ENCODE measurements at regions not wholly inside any gene's neighbourhood (a gene's known extent, or its start where the extent isn't known, plus 50 kb on each side); places are given as distances from the start of the nearest gene placed in this dataset.

DNA sequence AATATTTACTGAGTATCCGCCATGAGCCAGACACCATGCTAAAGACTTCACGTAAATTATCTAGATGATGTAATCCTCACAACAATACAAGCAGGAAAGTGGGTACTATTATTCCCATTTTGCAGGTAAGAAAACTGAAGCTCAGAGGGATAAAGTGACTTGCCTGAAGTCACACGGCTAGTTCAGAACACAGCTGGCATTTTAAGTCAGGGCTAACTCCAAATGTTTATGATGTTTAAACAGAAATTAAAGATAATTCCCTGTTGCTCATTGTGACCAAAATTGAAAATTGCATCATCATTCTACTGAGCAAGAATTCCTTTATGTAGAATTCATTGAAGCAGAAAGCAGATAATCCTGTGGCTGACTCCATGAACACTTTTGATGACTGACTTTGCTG lies 71.3 kb upstream of the STXBP5 start:
- no peak for DNase-seq (ENCODE audit: low spot score)

DNA sequence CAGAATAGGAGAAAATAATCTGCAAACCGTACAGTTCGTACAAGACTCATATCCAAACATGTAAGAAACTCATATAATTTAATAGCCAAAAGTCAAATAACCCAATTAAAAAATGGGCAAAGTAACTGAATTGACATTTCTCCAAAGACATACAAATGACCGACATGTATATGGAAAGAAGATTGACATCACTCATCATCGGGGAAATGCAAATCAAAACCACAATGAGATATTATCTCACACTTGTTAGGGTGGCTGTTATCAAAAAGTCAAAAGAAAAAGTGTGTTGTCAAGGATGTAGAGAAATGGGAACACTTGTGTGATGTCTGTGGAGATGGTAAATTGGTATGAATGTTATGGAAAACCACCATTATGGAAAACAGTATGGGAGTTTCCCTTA lies 70.5 kb upstream of the STXBP5 start:
- DNase-seq (ENCODE audit: low spot score): no peak

GRCh38 chr6:147135211-147135681 lies 69.0 kb upstream of the STXBP5 start:
- DNase-seq (ENCODE audit: low spot score): no peak

GRCh38 chr6:147136057-147136456 lies 68.2 kb upstream of the STXBP5 start:
- no peak for DNase-seq (ENCODE audit: low spot score)

DNA sequence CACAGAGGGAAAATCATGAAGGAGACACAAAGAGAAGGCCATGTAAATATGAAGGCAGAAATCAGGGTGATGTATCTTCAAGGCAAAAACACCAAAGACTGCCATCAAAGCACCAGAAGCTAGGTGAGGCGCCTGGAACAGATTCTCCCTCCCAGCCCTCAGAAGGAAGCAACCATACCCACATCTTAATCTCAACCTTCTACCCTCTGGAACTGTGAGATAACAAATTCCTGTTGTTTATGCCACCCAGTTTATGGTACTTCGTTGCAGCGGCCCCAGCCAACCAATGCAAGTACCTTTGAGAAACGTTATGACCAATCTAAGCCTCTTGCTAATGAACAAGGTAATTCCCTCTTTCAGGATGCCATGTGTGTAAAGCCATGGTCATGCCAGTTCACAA lies 66.2 kb upstream of the STXBP5 start:
- no peak for DNase-seq (ENCODE audit: low spot score)

GRCh38 chr6:147138835-147139234 lies 65.4 kb upstream of the STXBP5 start:
- no peak for DNase-seq (ENCODE audit: low spot score)

DNA sequence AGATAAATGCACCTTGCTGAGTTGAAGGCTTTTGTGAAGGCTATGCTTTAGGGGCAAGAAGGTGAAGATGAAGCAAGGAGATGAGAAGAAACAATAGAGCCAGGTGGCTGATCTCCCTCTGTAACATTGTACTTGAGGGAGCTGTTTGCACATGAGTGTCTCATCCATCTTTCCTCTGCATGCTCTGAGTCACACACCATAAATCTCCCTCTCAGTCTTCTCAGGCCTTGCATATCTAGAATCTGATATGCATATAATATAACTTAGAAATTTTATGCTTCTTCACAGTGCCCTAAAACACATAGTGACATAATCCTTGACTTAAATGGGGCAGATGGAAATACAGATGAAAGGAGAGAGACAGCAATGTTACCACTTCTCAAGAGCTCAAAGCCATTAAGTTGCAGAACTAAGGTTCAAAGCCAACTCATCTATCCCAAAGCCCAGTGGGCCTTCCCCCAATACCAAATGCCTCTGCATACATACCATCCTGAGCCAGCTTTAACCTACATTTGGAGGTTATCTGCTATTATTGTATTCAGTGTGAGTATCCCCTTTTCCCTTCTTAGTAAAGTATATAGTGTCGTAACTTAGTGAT lies 62.4 kb upstream of the STXBP5 start:
- DNase-seq (ENCODE audit: low spot score): no peak

- DNase-seq (ENCODE audit: low spot score): no peak
Measured at GRCh38 chr6:147142684-147143245, 61.5 kb upstream of the STXBP5 start.

- DNase-seq (ENCODE audit: low spot score): no peak
Measured at GRCh38 chr6:147149092-147149491, 55.1 kb upstream of the STXBP5 start.

- DNase-seq (ENCODE audit: low spot score): no peak
Measured at GRCh38 chr6:147149826-147150225, 54.4 kb upstream of the STXBP5 start.

GRCh38 chr6:147150293-147150692 lies 53.9 kb upstream of the STXBP5 start:
- DNase-seq (ENCODE audit: low spot score): no peak
